Testis (tissue), 2 donors: ENCODE measurements at regions not wholly inside any gene's neighbourhood (a gene's known extent, or its start where the extent isn't known, plus 50 kb on each side); places are given as distances from the start of the nearest gene placed in this dataset.
"Not testable (repeated sequence)": the region's sequence is repeated elsewhere in the genome, so short reads cannot be mapped to it uniquely, and the experiment has no call there.

Experiments used
- CTCF ChIP-seq, 3 experiments: fragments of 450-650 bp in 2 of 3; fragments of 200-600 bp in 1 of 3; sonication (generic) in 1 of 3; IDR thresholded peaks; one replicate each; pipeline ENCODE4 v1.5.1; 2016 to 2019; ENCODE audit warnings: antibody characterized with exemption in 3 of 3, mild to moderate bottlenecking in 2 of 3, moderate library complexity in 1 of 3
- POLR2A ChIP-seq: fragments of 450-650 bp; IDR thresholded peaks from one replicate; pipeline ENCODE4 v1.6.1; 2017; ENCODE audit warnings: antibody characterized with exemption, mild to moderate bottlenecking, moderate library complexity

GRCh38 chr13:54132127-54132526 is 1103.5 kb downstream of the OLFM4 start:
- TF ChIP-seq POLR2A; CTCF (IDR thresholded peaks at IDR 0.05): not testable (repeated sequence)
